Smooth muscle cell (in vitro differentiated cells): ENCODE measurements at regions not wholly inside any gene's neighbourhood (a gene's known extent, or its start where the extent isn't known, plus 50 kb on each side); places are given as distances from the start of the nearest gene placed in this dataset.

Experiments
- DNase-seq: peaks from one replicate; lab custom pipeline; 2025; ENCODE audit not compliant: unreplicated experiment; lab: John Stamatoyannopoulos, UW
- H2AFZ ChIP-seq: fragments of 200-600 bp; sonication (generic); 2 replicates; pipeline ENCODE4 v1.6.0; 2016; ENCODE audit warnings: antibody characterized with exemption, low read depth, mild to moderate bottlenecking
- H3F3A ChIP-seq: fragments of 200-600 bp; sonication (generic); 2 replicates; pipeline ENCODE4 v1.6.0; 2017; ENCODE audit warnings: antibody characterized with exemption, low read depth
- H3K27ac ChIP-seq: fragments of 200-600 bp; sonication (generic); 2 replicates; pipeline ENCODE4 v1.5.1; 2016; ENCODE audit warnings: low read depth, mild to moderate bottlenecking
- H3K27me3 ChIP-seq: fragments of 200-600 bp; sonication (generic); 2 replicates; pipeline ENCODE4 v1.6.1; 2016; ENCODE audit warnings: low read depth, mild to moderate bottlenecking
- H3K36me3 ChIP-seq: fragments of 200-600 bp; sonication (generic); 2 replicates; pipeline ENCODE4 v1.5.1; 2016; ENCODE audit warnings: low read depth
- H3K4me1 ChIP-seq: fragments of 200-600 bp; sonication (generic); 2 replicates; pipeline ENCODE4 v1.5.1; 2016; ENCODE audit warnings: low read depth
- H3K4me2 ChIP-seq: fragments of 200-600 bp; sonication (generic); 2 replicates; pipeline ENCODE4 v1.6.0; 2016; ENCODE audit warnings: mild to moderate bottlenecking
- H3K4me3 ChIP-seq: fragments of 200-600 bp; sonication (generic); 2 replicates; pipeline ENCODE4 v1.5.1; 2016; ENCODE audit warnings: mild to moderate bottlenecking
- H3K79me2 ChIP-seq: fragments of 200-600 bp; sonication (generic); 2 replicates; pipeline ENCODE4 v1.6.0; 2016; ENCODE audit warnings: low read depth, mild to moderate bottlenecking
- H3K9ac ChIP-seq: fragments of 200-600 bp; sonication (generic); 2 replicates; pipeline ENCODE4 v1.6.0; 2016; ENCODE audit warnings: low read depth
- H3K9me3 ChIP-seq: fragments of 200-600 bp; sonication (generic); replicated peaks from 2 replicates; pipeline ENCODE4 v1.5.1; 2016; ENCODE audit warnings: low read depth
- H4K20me1 ChIP-seq: fragments of 200-600 bp; sonication (generic); 2 replicates; pipeline ENCODE4 v1.6.0; 2016; ENCODE audit warnings: low read depth
- WGBS: methylation state at CpG from one replicate; pipeline ENCODE4 v1.1.7; 2016; ENCODE audit warnings: low lambda C conversion rate; 5-methylcytosine and 5-hydroxymethylcytosine counted together
- TF ChIP-seq, protein P1 (sequence below): fragments of 200-600 bp; sonication (generic); IDR thresholded peaks from 2 replicates; pipeline ENCODE4 v1.5.1; 2017; ENCODE audit warnings: borderline replicate concordance, mild to moderate bottlenecking, antibody characterized with exemption; ENCODE audit not compliant: insufficient read depth, poor library complexity, severe bottlenecking

DNA sequence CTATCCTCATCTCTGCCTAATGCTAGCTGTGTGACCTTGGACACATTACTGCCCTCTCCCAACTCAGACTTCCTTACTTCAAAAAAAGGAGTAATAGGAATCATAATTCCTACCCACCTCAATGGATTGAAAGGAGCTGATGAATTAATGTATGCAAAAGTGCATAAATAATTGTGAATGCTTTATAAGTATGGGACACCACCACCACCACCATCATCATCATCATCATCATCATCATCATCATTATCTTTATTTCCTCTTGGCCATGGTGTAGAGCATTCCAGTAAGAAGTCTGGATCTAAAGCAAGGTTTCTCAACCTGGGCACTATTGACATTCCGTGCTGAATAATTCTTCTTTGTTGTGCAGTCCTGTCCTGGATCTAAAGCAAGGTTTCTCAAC, 282.5 kb downstream of the MEX3B start:
- no peak overlapping the region for H3K27ac ChIP-seq
- H2AFZ ChIP-seq, result no peak overlapping the region
- H3K79me2 ChIP-seq, result no peaks in the 10 kb centered on the region
- H3K36me3 ChIP-seq, result no peaks in the 10 kb centered on the region
- no peaks in the 10 kb centered on the region for H3K4me1 ChIP-seq
- no peaks in the 10 kb centered on the region for H3F3A ChIP-seq
- no peaks in the 10 kb centered on the region for H3K27me3 ChIP-seq
- TF ChIP-seq, protein P1, sequence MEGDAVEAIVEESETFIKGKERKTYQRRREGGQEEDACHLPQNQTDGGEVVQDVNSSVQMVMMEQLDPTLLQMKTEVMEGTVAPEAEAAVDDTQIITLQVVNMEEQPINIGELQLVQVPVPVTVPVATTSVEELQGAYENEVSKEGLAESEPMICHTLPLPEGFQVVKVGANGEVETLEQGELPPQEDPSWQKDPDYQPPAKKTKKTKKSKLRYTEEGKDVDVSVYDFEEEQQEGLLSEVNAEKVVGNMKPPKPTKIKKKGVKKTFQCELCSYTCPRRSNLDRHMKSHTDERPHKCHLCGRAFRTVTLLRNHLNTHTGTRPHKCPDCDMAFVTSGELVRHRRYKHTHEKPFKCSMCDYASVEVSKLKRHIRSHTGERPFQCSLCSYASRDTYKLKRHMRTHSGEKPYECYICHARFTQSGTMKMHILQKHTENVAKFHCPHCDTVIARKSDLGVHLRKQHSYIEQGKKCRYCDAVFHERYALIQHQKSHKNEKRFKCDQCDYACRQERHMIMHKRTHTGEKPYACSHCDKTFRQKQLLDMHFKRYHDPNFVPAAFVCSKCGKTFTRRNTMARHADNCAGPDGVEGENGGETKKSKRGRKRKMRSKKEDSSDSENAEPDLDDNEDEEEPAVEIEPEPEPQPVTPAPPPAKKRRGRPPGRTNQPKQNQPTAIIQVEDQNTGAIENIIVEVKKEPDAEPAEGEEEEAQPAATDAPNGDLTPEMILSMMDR, result no peak
- no peak for DNase-seq
- no peak overlapping the region for H3K9ac ChIP-seq
- 100% methylated on average over 1 of the region's 1 CpG for WGBS
- H4K20me1 ChIP-seq, result peaks cover 4% of the 10 kb centered on the region
- no peak overlapping the region for H3K4me3 ChIP-seq
- H3K4me2 ChIP-seq, result no peak overlapping the region
- H3K9me3 ChIP-seq, result no peaks in the 10 kb centered on the region

DNA sequence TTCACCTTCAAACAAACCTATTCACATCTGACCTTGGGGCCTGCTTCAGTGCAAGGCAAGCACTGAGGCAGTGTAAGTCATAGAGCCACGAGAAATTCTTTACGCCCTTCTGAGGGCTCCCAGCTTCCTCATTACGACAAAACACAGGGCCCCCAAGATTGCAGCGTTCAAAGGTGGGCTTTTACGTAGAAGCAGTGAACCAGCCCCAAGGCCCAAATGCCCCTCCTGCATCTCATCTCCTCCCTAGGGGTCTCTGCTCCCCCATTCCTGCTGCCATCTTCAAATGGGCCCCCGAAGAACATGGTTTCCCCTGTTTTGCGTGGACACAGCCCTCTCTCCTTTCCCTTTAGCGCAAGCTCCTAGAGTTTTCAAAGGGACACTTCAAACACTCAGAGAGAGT, 285.1 kb downstream of the MEX3B start:
- H3K27ac ChIP-seq, result no peak overlapping the region
- no peaks in the 10 kb centered on the region for H3K4me1 ChIP-seq
- DNase-seq, result no peak
- no peak overlapping the region for H3K4me3 ChIP-seq
- no peak overlapping the region for H3K4me2 ChIP-seq
- H3K9ac ChIP-seq, result no peak overlapping the region
- H3F3A ChIP-seq, result no peaks in the 10 kb centered on the region
- H3K79me2 ChIP-seq, result no peaks in the 10 kb centered on the region
- no peaks in the 10 kb centered on the region for H3K9me3 ChIP-seq
- 97% methylated on average over 8 of the region's 8 CpGs for WGBS
- H4K20me1 ChIP-seq, result peaks cover 8% of the 10 kb centered on the region
- TF ChIP-seq, protein P1, result no peak
- no peaks in the 10 kb centered on the region for H3K27me3 ChIP-seq
- no peaks in the 10 kb centered on the region for H3K36me3 ChIP-seq
- H2AFZ ChIP-seq, result no peak overlapping the region

DNA sequence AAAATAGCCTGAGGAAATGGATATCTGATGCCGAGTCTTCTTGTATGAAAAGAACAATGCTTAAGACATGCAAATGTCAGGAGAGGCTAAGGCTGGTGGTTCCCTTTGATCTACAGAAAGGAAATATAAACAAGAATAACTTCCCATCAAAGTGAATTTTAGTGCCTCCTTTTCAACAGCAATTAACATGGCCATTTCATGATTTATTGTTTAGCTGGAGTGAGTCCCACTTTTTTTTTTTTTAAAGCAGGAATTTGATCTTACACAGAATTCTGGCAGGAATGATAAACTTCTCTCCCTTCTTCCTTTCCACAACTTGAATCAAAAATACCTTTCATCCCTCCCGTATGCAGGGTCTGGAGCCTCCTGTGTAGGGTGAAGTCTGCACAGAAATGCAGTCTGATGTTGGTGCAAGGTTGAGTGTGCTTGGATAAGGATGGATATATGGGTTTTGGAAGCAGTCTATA, 287.0 kb downstream of the MEX3B start:
- TF ChIP-seq, protein P1, result no peak
- no peak for DNase-seq
- no peak overlapping the region for H2AFZ ChIP-seq
- no peaks in the 10 kb centered on the region for H3K79me2 ChIP-seq
- no peak overlapping the region for H3K4me2 ChIP-seq
- no peaks in the 10 kb centered on the region for H3F3A ChIP-seq
- H3K4me3 ChIP-seq, result no peak overlapping the region
- no peaks in the 10 kb centered on the region for H3K9me3 ChIP-seq
- no peak overlapping the region for H3K9ac ChIP-seq
- peaks cover 10% of the 10 kb centered on the region for H4K20me1 ChIP-seq
- no peaks in the 10 kb centered on the region for H3K27me3 ChIP-seq
- H3K36me3 ChIP-seq, result no peaks in the 10 kb centered on the region
- H3K4me1 ChIP-seq, result peaks cover 7% of the 10 kb centered on the region
- H3K27ac ChIP-seq, result no peak overlapping the region
- WGBS, result 50% methylated on average over 2 of the region's 2 CpGs

DNA sequence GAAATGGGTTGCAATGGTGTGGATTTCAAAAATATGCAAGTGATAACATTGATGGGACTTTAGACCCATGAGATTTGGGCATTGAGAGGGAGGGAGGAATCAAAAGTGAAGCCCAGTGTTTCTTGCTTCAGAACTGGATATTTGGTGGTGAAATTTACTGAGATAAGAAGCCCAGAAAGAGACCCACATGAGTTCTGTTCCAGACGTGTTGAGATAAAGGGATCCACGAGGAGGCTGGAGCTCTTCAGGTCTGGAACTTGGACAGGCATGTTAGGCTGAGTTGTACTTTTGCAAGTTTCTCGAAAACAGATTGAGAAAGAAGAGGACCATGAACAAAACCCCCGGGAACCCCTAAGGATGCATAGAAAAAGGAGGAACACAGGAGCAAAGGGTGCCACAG, 290.2 kb downstream of the MEX3B start:
- TF ChIP-seq, protein P1, result no peak
- H3F3A ChIP-seq, result no peaks in the 10 kb centered on the region
- peaks cover 16% of the 10 kb centered on the region for H3K4me1 ChIP-seq
- no peak overlapping the region for H3K27ac ChIP-seq
- no peaks in the 10 kb centered on the region for H3K27me3 ChIP-seq
- H3K4me2 ChIP-seq, result no peak overlapping the region
- H3K9ac ChIP-seq, result no peak overlapping the region
- H3K9me3 ChIP-seq, result no peaks in the 10 kb centered on the region
- DNase-seq, result no peak
- H3K36me3 ChIP-seq, result no peaks in the 10 kb centered on the region
- H4K20me1 ChIP-seq, result peaks cover 31% of the 10 kb centered on the region
- H2AFZ ChIP-seq, result no peak overlapping the region
- no peaks in the 10 kb centered on the region for H3K79me2 ChIP-seq
- WGBS, result 53% methylated on average over 4 of the region's 4 CpGs
- no peak overlapping the region for H3K4me3 ChIP-seq
